Ishikawa (cell line): ENCODE measurements at regions not wholly inside any gene's neighbourhood (a gene's known extent, or its start where the extent isn't known, plus 50 kb on each side); places are given as distances from the start of the nearest gene placed in this dataset.

Source experiments
- CREB1 ChIP-seq: IDR thresholded peaks from 2 replicates; pipeline ENCODE4 v1.6.1; 2012; ENCODE audit warnings: low read depth
- EP300 ChIP-seq: IDR thresholded peaks from 2 replicates; pipeline ENCODE4 v1.6.1; 2012; ENCODE audit warnings: borderline replicate concordance
- FOXM1 ChIP-seq: IDR thresholded peaks from 2 replicates; pipeline ENCODE4 v1.6.1; 2012; ENCODE audit warnings: low read depth, borderline replicate concordance
- NFIC ChIP-seq: IDR thresholded peaks from 2 replicates; pipeline ENCODE4 v1.6.1; 2012
- RAD21 ChIP-seq: IDR thresholded peaks from 2 replicates; pipeline ENCODE4 v1.6.1; 2012; ENCODE audit warnings: low read depth
- REST ChIP-seq: IDR thresholded peaks from 2 replicates; pipeline ENCODE4 v1.6.1; 2012; ENCODE audit warnings: low read depth, mild to moderate bottlenecking

- TF ChIP-seq RAD21 (no peak), REST (no peak), CREB1 (no peak), EP300 (no peak), NFIC (no peak), FOXM1 (no peak)
Observed at GRCh38 chr22:48740731-48741405, 1086.8 kb downstream of the BRD1 start.
